ENCODE measurements at regions not wholly inside any gene's neighbourhood (a gene's known extent, or its start where the extent isn't known, plus 50 kb on each side); places are given as distances from the start of the nearest gene placed in this dataset.
A peak's percentile ranks its signal among the peaks of the same experiment; 100 is the strongest.

GRCh38 chr3:104610730-104611652 is 755.7 kb upstream of the ALCAM start:
- no peak for TF ChIP-seq CTCF (IDR thresholded peaks at IDR 0.05; ENCODE audit: extremely low read depth, missing control alignments)
- no peak for DNase-seq (ENCODE audit: low spot score)

- DNase-seq (ENCODE audit: low spot score): no peak
Observed at GRCh38 chr3:104612218-104612617, 754.5 kb upstream of the ALCAM start.

GRCh38 chr3:104614564-104614963 is 752.1 kb upstream of the ALCAM start:
- TF ChIP-seq CTCF (IDR thresholded peaks at IDR 0.05; ENCODE audit: extremely low read depth, missing control alignments): no peak
- DNase-seq (ENCODE audit: low spot score): no peak

More at GRCh38 chr3:104612218-104612617, 754.5 kb upstream of the ALCAM start:
- TF ChIP-seq CTCF (IDR thresholded peaks at IDR 0.05; ENCODE audit: extremely low read depth, missing control alignments): no peak

GRCh38 chr3:104628185-104628789 is 738.4 kb upstream of the ALCAM start:
- peak; percentile 22 for DNase-seq (ENCODE audit: low spot score)

GRCh38 chr3:104629038-104629437 is 737.7 kb upstream of the ALCAM start:
- no peak for TF ChIP-seq CTCF (IDR thresholded peaks at IDR 0.05; ENCODE audit: extremely low read depth, missing control alignments)
- no peak for DNase-seq (ENCODE audit: low spot score)

More at GRCh38 chr3:104628185-104628789, 738.4 kb upstream of the ALCAM start:
- peak; percentile 48 for TF ChIP-seq CTCF (IDR thresholded peaks at IDR 0.05; ENCODE audit: extremely low read depth, missing control alignments)

- DNase-seq (ENCODE audit: low spot score): no peak
- no peak for TF ChIP-seq CTCF (IDR thresholded peaks at IDR 0.05; ENCODE audit: extremely low read depth, missing control alignments)
Observed at GRCh38 chr3:104631254-104631653, 735.5 kb upstream of the ALCAM start.

- TF ChIP-seq CTCF (IDR thresholded peaks at IDR 0.05; ENCODE audit: extremely low read depth, missing control alignments): no peak
- DNase-seq (ENCODE audit: low spot score): no peak
Observed at GRCh38 chr3:104632521-104632920, 734.2 kb upstream of the ALCAM start.

Measured in GM20000 (cell line).